Right lobe of liver (tissue), 4 donors: ENCODE measurements at regions not wholly inside any gene's neighbourhood (a gene's known extent, or its start where the extent isn't known, plus 50 kb on each side); places are given as distances from the start of the nearest gene placed in this dataset.

Source experiments
- CTCF ChIP-seq, 4 donors: fragments of 200-600 bp in 3 of 4; fragments of 450-650 bp in 1 of 4; IDR thresholded peaks; one replicate each; pipeline versions ENCODE4 v1.5.1 to v1.8.0; 2016 to 2022; ENCODE audit warnings: antibody characterized with exemption in 4 of 4, mild to moderate bottlenecking in 2 of 4
- POLR2A ChIP-seq: fragments of 450-650 bp; IDR thresholded peaks from one replicate; pipeline ENCODE4 v1.6.1; 2017; ENCODE audit warnings: antibody characterized with exemption, mild to moderate bottlenecking
- donor health status: DM: no; HTN: no; CAD: no.
- donor health status: DM: no; HTN: no; CAD: no.
- donor health status: DM: no; HTN: yes; CAD: no.

DNA sequence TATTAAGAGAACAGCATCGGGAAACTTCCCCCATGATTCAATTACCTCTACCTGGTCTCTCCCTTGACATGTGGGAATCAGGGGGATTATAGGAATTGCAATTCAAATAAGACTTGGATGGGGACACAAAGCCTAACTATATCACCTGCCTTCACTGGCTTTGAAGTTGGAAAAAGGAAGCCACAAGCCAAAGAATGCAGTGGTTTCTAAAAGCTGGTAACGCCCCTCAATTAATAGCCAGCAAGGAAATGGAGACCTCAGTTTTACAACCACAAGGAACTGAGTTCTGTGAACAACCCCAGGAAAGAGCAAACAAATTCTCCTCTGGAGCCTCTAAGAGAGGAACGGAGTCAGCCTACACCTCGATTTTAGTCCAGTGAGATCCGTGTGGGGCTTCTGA lies 244.1 kb downstream of the TFAP2A start:
- no peak for TF ChIP-seq POLR2A
- no peak for TF ChIP-seq CTCF (IDR thresholded peaks at IDR 0.05)
